ENCODE measurements at regions not wholly inside any gene's neighbourhood (a gene's known extent, or its start where the extent isn't known, plus 50 kb on each side); places are given as distances from the start of the nearest gene placed in this dataset.

DNA sequence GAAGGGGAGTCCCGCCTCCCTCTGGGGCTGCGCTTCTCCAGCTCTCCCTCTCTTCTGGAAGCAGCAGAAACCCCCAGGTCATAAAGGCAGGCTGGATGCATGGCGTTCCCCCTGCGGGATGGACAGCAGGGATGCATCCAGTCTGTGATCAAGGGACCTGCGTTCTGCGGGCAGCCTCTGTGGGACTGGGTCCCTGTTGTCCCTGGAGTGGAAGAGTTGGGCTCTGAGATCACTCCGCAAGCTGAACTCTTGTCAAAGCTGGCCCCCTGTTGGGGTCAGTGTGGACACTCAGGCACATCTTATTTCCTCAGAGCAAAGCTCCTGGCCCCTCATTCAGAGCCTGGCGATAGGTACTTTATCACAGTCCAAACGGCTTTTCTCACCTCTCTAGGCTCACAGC is 341.2 kb downstream of the PTPRU start:
- TF ChIP-seq, protein P1, sequence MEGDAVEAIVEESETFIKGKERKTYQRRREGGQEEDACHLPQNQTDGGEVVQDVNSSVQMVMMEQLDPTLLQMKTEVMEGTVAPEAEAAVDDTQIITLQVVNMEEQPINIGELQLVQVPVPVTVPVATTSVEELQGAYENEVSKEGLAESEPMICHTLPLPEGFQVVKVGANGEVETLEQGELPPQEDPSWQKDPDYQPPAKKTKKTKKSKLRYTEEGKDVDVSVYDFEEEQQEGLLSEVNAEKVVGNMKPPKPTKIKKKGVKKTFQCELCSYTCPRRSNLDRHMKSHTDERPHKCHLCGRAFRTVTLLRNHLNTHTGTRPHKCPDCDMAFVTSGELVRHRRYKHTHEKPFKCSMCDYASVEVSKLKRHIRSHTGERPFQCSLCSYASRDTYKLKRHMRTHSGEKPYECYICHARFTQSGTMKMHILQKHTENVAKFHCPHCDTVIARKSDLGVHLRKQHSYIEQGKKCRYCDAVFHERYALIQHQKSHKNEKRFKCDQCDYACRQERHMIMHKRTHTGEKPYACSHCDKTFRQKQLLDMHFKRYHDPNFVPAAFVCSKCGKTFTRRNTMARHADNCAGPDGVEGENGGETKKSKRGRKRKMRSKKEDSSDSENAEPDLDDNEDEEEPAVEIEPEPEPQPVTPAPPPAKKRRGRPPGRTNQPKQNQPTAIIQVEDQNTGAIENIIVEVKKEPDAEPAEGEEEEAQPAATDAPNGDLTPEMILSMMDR (IDR thresholded peaks at IDR 0.05), result no peak
- TF ChIP-seq POLR2A (IDR thresholded peaks at IDR 0.05), result no peak

Measured in ovary (tissue), 3 donors.